Umbilical cord (tissue), 1 donor: ENCODE measurements at regions not wholly inside any gene's neighbourhood (a gene's known extent, or its start where the extent isn't known, plus 50 kb on each side); places are given as distances from the start of the nearest gene placed in this dataset.
A peak's percentile ranks its signal among the peaks of the same experiment; 100 is the strongest.
"Not testable (repeated sequence)": the region's sequence is repeated elsewhere in the genome, so short reads cannot be mapped to it uniquely, and the experiment has no call there.

Experiments used
- DNase-seq: peaks from one replicate; pipeline ENCODE4 v3.0.0-alpha.2; 2015; ENCODE audit warnings: low spot score

DNA sequence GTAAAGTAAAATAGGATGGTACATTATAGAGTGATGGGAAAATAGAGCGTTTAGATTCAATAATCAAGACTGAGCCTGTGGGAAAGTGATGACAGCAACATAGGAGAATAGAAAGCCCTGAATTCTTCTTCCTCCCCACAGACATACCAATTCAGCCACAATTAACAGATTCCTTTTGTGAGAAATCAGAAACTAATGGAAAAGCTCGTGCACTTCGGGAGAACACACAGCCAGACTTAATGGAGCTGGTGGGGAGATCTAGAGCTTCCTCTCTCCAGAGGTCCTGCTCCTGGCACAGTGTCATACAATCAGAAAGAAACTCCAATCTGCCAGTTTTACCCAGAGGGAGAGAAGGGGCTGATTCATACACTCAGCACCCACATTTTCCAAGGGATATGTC, 676.3 kb upstream of the BOD1L1 start:
- no peak for DNase-seq

DNA sequence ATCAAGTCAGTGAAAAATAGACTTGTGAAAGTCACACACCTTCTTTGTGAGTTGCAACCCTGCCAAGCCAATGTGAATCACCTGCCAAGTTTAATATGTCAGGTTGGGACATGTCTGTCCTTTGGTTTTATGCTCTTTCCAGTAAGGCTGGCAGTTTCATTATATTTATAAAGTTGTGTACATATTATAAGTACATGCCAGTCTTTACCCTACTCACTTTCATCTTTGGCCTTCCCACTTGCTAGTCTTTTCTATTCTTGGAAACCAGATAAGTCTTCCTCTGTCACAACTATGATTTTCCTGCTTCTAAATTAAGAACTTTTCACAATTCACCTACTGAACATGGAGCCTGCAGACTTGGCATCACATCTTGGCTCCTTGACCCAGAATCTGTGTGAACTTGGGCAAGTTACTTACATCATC, 680.7 kb upstream of the BOD1L1 start:
- no peak for DNase-seq

DNA sequence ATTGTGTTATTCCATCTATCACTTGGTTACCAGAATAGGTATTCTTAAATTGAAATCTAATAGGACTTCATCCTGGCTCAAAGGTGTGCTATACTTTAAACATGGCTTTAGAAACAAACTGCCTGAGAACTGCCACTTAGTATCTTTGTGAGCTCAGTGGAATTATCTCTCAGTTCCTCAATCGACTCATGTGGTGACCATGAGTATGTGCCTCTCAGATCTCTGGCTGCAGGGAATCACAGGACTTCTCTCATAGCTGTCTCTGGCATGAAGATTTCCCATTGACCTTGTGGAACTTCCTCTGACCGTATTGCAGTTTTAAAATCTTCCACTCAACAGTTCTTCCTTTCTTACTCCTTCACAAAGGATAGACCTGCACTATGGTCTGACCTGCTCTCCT, 681.9 kb upstream of the BOD1L1 start:
- peak; percentile 20 for DNase-seq

DNA sequence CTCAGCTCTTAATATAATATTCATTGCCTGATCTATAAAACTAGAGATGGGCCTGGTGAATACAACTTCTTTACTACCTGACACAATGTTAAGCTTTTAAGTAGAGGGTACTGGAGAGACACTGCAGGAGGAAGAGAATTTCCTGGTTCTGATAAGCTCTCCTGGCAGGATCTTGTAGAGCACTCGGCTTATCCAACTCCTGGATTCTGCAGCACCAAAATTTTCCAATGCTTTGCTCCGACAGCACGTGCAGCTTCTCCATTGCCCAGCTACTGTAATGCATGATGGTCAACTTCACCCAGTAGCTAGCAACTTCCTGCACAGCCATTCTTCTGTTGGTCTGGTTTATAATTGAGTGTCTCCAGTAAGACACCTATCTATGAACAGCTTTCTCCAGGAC, 686.2 kb upstream of the BOD1L1 start:
- no peak for DNase-seq

DNA sequence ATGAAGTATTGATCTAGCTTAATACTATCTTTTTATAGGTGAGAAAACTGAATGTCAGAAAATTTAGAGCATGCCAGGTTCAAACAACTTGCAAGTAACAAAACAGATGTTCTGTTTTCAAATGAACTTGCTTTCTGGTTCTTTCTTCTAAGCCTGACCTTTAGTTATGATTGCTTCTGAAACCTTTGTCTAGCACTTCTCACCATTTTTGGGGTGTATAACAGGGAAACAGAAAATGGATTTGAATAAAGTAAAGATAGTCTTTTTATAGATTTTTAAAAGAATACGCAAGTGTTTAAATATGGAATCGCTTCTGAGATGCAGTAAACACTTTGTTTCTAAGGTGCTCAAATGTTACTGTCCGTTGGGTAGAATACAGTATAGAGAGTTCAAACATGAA, 687.2 kb upstream of the CPEB2 start:
- DNase-seq: no peak

DNA sequence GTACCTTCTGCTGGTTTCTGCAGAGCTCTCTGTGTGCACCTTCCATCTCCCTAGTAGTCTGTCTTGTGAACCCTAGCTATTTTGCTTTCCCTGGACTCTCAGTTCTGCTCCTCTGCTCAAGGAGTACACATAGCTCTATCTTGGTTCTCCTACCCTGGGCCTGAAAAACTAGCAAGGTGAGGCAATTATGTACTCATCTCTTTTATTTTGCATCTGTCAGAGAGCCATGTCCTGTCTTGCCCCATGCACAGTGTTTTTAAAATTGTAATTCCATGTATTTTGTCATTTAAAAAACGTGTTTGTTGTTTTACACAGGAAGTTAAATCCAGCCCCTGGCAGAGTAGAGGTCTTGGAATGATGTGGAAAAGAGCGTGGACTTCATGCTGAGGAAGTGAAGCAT, 684.9 kb upstream of the CPEB2 start:
- DNase-seq: no peak

DNA sequence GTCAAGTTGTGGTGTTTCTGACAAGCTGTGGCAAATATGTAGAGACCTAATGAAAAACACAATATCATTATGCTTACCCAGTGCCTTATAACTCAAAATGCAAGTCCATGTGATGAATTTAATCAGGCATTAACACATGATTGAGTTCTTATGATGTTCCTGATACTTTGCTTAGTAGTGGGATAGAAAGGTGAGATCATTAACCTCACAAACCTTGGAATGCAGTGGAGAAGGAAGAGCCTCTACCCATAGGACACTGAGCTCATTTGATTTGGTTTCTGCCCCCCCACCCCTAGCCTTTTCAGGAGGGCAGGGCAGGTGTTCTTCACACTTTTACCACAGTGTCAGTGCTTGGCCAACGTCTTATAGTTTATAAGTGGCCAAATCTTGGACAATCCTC, 683.6 kb upstream of the CPEB2 start:
- DNase-seq: no peak

DNA sequence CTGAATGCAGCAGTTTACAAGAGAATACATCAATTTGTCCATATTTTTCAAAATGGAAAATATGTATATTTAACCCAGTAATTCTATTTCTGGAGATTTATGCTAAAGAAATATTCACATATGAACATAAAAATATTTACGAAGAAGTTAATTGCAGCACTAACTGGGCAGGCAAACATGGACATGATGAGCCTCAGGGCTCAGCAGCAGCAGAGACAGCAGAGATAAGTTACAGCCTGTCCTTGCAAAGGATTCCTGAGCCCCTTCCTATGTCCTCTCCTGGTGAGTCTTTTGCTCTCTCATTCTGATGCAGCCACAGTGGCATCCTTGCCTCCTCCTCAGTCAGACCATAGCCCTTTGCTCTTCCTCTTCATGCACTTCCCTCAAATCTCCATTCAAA, 680.6 kb upstream of the CPEB2 start:
- DNase-seq: no peak

DNA sequence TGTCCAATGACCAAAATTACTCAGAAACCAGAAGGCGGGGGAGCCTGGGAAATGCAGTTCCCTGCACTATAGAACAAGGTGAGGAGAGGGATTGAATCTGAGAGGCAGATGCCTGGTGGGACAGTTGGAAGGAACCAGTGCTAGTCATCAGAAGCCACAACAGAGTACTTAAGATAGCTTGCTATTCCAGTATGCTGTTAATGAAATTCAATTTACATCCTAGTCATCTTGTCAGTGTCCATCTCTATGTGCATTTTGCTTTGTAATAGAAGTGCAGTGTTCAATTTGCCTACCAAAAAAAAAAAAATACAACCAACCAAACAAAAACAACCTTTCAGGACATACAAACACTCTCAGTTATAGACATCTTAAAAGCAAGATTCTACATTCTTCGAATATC, 679.1 kb upstream of the CPEB2 start:
- no peak for DNase-seq

DNA sequence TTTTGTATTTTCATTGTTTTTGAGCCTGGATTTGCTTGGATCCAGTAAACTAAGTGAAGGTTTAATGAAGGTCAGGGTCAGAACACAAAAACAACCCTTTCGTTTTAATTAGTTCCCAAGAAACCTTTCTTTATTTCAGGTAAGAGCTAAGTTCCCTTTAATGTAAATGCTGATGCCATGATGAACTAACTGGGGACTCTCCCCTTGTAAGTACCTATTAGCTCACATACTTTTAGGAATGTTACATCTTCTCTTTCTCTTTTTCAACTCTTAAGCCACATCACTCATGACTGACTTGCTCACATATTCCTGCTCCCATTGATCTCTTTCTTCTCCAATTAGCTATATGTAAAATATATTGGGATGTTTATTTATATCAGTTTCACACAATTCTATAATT, 673.1 kb upstream of the CPEB2 start:
- no peak for DNase-seq

DNA sequence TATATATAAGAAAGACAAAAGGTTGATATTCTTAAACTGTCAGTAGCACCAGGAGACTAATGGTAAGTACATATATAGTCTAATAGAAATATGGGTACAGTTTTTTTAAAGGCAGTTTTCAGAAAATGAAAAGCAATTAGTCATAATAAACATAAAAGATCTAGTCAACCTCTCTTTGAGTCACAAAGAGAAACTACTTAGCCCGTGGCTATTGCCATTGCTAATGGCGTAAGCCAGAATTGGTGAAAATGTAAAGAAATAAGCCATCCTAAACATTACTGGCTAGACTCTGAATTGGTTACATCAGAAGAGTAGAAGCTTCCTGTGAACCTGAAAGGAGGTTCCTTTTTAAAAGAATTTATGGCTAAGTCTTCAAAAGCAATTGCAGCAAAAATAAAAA, 668.7 kb upstream of the CPEB2 start:
- no peak for DNase-seq

DNA sequence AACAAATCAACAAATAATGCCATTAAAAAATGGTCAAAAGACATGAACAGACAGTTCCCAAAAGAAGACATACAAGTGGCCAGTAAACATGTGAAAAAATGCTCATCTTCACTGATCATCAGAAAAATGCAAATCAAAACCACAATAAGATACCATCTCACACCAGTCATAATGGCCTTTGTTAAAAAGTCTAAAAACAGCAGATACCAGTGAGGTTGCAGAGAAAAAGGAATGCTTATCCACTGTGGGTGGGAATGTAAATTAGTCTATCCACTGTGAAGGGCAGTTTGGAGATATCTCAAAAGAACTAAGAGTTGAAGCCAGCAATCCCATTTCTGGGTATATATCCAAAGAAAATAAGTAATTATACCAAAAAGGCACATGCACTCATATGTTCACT, 668.1 kb upstream of the CPEB2 start:
- no peak for DNase-seq

DNA sequence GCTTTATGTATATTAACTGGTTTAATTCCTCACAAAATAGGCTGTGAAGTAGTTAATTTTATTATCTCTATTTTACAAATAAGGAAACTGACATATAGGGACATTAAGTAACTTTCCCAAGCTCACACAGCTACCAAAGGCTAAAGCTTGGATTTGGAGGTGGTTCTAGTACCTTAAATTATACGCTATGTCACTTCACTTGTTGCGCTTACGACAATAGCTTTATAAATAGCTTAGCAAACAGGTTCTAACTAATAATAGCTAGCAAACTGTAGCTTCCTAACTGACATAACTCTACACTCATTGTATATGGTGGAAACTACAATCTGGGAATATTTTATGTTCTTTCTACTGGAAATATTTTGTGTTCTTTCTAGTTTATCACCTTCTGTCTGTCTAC, 666.4 kb upstream of the CPEB2 start:
- DNase-seq: no peak

DNA sequence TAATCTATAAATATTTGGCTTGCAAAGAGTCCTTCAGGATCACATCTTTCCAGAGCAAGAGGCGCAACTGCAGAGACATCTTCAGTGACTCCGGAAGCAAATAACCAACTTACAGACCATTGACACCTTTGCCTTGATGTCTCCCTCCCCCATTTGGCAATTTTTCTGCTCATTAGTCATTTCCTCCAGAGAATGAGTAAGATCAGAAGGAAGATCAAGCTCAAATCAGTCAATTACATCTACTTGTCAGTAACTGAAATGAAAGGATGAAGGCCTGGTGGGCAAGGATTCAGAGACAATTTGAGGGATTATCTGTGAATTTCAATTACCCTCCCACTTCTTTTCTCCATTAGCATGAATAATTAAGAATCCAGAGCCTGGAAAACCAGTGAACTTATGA, 665.6 kb upstream of the CPEB2 start:
- no peak for DNase-seq

DNA sequence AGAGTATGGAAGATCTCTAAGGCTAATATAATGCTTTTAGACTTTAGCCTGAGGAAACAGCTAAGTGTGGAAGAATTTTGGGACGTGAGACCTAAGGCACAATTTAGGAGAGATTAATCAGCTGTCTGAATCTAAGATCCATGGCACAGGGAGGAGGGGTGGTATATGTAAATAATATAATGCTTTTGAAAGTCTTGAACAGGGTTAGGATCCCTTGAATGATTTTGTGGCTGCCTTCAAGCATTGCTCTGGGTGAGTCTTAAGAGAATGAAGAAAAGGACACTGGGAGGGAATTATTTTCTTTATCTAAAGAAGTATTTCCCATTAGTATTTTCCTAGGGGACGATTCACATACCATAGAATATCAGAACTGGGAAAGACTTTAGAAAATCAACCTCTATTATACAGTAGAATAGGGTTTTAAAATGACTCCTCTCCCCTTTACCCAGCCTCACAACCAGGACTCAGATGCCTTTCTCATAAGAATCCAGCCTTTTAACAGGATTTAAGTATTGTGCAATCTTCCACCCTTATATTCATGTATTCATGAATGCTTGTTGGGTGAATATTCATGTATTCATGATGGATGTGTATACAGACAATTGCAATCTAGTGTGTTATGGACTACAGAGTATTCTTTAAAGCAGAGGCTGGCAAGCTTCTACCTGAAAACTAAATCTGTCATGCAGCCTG, 664.2 kb upstream of the CPEB2 start:
- no peak for DNase-seq

DNA sequence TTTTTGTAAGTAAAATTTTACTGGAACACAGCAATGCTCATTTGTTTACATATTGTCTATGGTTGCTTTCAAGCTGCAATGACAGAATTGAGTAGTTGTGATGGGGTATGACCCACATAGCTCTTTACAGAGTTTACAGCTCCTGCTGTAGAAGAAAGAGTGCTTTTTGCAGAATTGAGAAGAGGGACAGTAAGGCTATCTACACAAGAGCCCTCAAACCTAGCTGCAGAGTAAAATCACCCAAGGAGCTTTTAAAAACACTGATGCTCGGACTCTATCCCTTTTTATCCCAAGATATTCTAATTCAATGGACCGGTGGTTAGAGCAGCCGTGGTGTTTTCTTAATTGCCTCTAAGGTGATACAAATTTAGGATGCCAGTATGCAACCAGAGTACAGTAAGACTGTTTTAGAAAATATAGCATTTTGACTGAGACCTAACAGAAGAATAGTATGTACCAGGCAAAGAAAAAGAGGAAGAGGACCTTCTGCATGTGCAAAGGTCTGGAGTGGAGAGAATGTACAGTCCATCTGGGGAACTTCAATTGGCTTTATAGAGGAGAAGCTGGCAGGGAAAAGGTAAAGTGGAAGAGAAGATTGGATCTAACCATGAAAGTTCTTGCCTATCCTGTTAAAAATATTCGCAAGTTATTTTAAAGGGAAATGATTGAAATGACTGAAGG, 663.6 kb upstream of the CPEB2 start:
- no peak for DNase-seq

DNA sequence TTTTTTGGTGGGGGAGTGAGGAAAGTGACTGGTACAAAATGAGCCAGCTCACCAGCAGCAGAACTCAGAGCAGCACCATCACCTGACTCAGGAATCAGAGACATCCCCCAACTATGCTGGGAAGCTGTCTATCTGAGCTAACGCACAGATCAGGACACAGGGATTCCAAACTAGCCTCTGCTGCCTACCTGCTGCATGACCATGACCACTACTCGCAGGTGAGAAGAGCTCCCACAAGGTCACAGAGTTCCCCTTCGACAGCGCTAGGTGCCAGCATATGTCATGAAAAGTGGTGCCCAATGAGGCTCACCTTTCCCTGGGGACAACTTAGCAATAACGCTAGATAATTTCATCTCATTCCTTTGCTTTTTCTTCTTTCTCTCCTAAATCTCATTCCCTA, 662.6 kb upstream of the CPEB2 start:
- DNase-seq: no peak

DNA sequence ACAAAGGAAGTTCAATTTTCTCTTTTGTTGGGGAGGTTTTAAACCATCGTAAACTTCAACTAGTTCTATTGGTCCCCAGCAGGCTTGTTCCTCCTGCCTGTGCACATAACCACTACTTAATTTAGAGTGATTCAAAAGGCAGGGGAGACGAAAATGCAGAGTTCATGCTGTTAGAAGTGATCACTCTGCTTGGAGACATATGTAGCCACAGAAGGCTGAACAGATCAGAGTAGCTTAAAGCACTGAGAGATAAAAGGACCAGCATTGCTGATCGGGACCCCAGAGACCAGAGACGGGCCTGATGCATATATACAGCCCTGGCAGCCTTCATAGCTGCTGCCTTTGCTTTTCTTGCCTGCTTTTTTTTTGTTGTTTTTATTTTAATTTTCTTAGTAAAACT, 662.0 kb upstream of the CPEB2 start:
- no peak for DNase-seq

DNA sequence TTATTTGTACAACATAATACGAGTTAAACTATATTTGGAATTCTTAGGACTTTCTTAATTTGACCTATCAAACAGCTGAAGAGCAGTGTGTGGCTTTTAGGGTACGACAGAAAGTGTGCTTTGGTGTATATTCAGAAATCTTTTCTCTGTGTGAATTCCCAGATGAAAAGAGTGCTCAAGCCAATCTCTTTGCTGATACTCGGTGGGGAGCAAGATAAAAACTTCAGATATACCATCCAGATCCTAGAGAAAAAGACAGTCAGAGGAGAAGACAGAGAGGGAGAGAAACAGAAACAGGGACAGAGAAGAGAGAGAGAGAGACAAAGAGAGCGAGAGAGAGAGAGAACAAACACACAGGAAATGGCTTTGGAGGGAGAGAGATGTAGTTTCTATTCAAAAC, 658.3 kb upstream of the CPEB2 start:
- no peak for DNase-seq

DNA sequence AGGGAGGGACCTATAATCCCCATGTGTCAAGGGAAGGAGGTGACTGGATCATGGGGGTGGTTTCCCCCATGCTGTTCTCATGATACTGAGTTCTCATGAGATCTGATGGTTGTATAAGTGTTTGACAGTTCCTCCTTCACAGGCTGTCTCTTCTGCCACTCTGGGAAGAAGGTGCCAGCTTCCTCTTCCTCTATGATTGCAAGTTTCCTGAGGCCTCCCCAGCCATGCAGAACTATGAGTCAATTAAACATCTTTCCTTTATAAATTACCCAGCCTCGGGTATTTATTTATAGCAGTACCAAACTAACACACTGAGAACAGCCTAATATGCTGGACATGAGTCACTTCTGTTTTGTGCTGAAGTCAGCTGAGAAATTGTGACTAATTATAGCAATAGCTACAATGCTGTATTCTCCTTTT, 656.9 kb upstream of the CPEB2 start:
- no peak for DNase-seq

DNA sequence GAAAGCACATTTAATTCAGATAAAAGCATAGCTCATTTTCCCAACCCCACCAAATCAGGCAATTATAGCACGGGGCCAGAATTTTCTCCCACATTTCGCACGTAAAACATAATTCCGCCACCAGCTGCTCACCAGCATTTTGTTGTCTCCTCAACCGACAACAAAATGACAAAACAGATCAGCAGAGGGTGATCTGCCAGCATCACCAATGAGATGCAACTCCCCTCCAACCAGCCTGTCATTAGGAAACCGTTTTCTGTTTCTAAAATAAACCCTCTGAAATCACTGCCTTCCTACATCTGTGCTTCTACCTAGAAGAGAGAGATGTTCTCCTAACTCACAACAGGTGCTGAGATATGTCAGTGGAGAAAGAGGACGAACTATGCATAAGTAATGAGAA, 654.8 kb upstream of the CPEB2 start:
- no peak for DNase-seq

DNA sequence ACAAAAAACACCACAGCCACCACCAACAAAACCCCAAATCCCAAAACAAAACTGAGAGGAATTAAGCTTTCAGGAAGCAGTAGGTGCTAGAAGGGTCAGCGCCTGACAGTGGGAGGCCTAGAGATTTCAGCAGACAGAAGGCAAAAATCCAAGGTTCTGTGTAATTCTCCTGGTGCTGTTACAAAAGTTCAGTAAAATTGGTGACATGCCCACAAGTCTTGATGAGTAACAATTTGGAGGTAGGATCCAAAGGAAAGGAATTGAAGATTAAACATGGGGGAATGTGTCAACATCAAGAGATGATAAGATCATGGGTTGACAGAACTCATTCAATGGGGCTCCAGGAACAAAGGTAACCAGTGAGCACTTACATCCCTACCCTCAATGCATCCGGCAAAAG, 653.8 kb upstream of the CPEB2 start:
- DNase-seq: no peak

DNA sequence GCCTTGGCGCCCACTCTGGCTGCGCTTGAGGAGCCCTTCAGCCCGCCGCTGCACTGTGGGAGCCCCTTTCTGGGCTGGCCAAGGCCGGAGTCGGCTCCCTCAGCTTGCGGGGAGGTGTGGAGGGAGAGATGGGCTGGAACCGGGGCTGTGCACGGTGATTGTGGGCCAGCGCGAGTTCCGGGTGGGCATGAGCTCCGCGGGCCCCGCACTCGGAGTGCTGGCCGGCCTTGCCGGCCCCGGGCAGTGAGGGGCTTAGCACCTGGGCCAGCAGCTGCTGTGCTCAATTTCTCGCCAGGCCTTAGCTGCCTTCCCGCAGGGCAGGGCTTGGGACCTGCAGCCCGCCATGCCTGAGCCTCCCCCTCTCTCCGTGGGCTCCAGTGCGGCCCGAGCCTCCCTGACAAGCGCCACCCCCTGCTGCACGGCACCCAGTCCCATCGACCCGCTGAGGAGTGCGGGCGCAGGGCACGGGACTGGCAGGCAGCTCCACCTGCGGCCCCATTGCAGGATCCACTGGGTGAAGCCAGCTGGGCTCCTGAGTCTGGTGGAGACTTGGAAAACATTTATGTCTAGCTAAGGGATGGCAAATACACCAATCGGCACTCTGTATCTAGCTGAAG, 643.6 kb upstream of the CPEB2 start:
- not testable (repeated sequence) for DNase-seq
